ENCODE measurements at regions not wholly inside any gene's neighbourhood (a gene's known extent, or its start where the extent isn't known, plus 50 kb on each side); places are given as distances from the start of the nearest gene placed in this dataset.
"Not testable (repeated sequence)": the region's sequence is repeated elsewhere in the genome, so short reads cannot be mapped to it uniquely, and the experiment has no call there.

DNA sequence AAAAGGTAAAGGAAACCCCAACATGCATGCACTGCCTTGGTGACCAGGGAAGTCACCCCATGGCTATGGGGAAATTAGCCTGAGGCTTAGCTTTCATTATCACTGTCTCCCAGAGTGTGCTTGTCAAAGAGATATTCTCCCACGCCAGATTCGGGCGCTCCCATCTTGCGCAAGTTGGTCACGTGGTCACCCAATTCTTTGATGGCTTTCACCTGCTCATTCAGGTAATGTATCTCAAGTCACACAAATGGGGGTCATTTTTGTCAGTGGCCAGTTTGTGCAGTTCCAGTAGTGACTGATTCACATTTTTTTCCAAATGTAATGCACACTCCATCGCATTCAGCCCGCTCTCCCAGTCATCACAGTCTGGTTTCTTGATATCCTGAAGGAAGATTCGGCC is 107.6 kb upstream of the UBE2E3 start:
- TF ChIP-seq, protein P1, sequence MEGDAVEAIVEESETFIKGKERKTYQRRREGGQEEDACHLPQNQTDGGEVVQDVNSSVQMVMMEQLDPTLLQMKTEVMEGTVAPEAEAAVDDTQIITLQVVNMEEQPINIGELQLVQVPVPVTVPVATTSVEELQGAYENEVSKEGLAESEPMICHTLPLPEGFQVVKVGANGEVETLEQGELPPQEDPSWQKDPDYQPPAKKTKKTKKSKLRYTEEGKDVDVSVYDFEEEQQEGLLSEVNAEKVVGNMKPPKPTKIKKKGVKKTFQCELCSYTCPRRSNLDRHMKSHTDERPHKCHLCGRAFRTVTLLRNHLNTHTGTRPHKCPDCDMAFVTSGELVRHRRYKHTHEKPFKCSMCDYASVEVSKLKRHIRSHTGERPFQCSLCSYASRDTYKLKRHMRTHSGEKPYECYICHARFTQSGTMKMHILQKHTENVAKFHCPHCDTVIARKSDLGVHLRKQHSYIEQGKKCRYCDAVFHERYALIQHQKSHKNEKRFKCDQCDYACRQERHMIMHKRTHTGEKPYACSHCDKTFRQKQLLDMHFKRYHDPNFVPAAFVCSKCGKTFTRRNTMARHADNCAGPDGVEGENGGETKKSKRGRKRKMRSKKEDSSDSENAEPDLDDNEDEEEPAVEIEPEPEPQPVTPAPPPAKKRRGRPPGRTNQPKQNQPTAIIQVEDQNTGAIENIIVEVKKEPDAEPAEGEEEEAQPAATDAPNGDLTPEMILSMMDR (IDR thresholded peaks at IDR 0.05; ENCODE audit: low read length): not testable (repeated sequence)
- not testable (repeated sequence) for TF ChIP-seq EZH2phosphoT487 (IDR thresholded peaks at IDR 0.05; ENCODE audit: low read length); EZH2 (optimal IDR thresholded peaks at IDR 0.05; ENCODE audit: low read depth, low read length)
